Astrocyte of the hippocampus (primary cell): ENCODE measurements at regions not wholly inside any gene's neighbourhood (a gene's known extent, or its start where the extent isn't known, plus 50 kb on each side); places are given as distances from the start of the nearest gene placed in this dataset.

ENCODE experiments used
- DNase-seq: peaks from one replicate; pipeline ENCODE4 v3.0.0; 2011; ENCODE audit warnings: low read depth, low spot score

GRCh38 chr2:151197184-151198108, 64.2 kb downstream of the RBM43 start:
- DNase-seq: no peak

GRCh38 chr2:151193576-151193975, 68.1 kb downstream of the RBM43 start:
- DNase-seq: no peak

GRCh38 chr2:151192681-151193080, 69.0 kb downstream of the RBM43 start:
- DNase-seq: peak; percentile 25

- DNase-seq: no peak
Observed at GRCh38 chr2:151191001-151191400, 70.7 kb downstream of the RBM43 start.

- no peak for DNase-seq
Observed at GRCh38 chr2:151189125-151189524, 72.5 kb downstream of the RBM43 start.

- no peak for DNase-seq
Observed at GRCh38 chr2:151186011-151186410, 75.7 kb downstream of the RBM43 start.

- DNase-seq: no peak
Observed at GRCh38 chr2:151182899-151183809, 78.5 kb downstream of the RBM43 start.

GRCh38 chr2:151182396-151182795, 79.3 kb downstream of the RBM43 start:
- peak; percentile 31 for DNase-seq

- DNase-seq: no peak
Observed at GRCh38 chr2:151181524-151181923, 80.1 kb downstream of the RBM43 start.

GRCh38 chr2:151180123-151180522, 81.5 kb downstream of the RBM43 start:
- DNase-seq: no peak

- no peak for DNase-seq
Observed at GRCh38 chr2:151178207-151178606, 83.5 kb downstream of the RBM43 start.

GRCh38 chr2:151177756-151178155, 83.9 kb downstream of the RBM43 start:
- DNase-seq: no peak

- no peak for DNase-seq
Observed at GRCh38 chr2:151176661-151177060, 85.0 kb downstream of the RBM43 start.

- DNase-seq: no peak
Observed at GRCh38 chr2:151175864-151176263, 85.8 kb downstream of the RBM43 start.

- no peak for DNase-seq
Observed at GRCh38 chr2:151174127-151174526, 87.5 kb downstream of the RBM43 start.

- DNase-seq: no peak
Observed at GRCh38 chr2:151171186-151171585, 90.5 kb downstream of the RBM43 start.

GRCh38 chr2:151166410-151166809, 95.3 kb downstream of the RBM43 start:
- DNase-seq: no peak

GRCh38 chr2:151165105-151165684, 96.5 kb downstream of the RBM43 start:
- DNase-seq: no peak

- DNase-seq: peak; percentile 65
Observed at GRCh38 chr2:151161821-151162551, 99.7 kb downstream of the RBM43 start.

- peak; percentile 55 for DNase-seq
Observed at GRCh38 chr2:151159109-151159662, 102.5 kb downstream of the RBM43 start.
